Naive thymus-derived CD4-positive, alpha-beta T cell (primary cell): ENCODE measurements at regions not wholly inside any gene's neighbourhood (a gene's known extent, or its start where the extent isn't known, plus 50 kb on each side); places are given as distances from the start of the nearest gene placed in this dataset.

Experiments
- ATAC-seq: fragments of 150-1000 bp; cut with Tn5 transposase; 2 replicates; pipeline ENCODE4 v1.10.0; 2021; ENCODE audit warnings: mild to moderate bottlenecking, moderate library complexity
- CTCF ChIA-PET: fragments of 350-600 bp; sonication (Branson Sonifier 250); formaldehyde crosslinking; loops from one replicate; lab custom pipeline; 2021; ENCODE audit warnings: antibody characterized with exemption; lab: Charles Lee
- POLR2A ChIA-PET: fragments of 350-600 bp; sonication (Branson Sonifier 250); formaldehyde crosslinking; loops from one replicate; lab custom pipeline; 2021; ENCODE audit warnings: antibody characterized with exemption, inconsistent platforms; lab: Charles Lee
- DNase-seq, 9 donors: peaks; one replicate each; pipeline versions ENCODE4 v3.0.0 to v3.0.0-alpha.2; 2020 to 2022; ENCODE audit warnings: mixed read lengths in 1 of 9
- H3K27ac ChIP-seq: one replicate; pipeline ENCODE4 v1.7.0; 2013; ENCODE audit warnings: mild to moderate bottlenecking, low read depth, low read length, moderate library complexity
- H3K27me3 ChIP-seq, 2 donors: one replicate each; pipeline ENCODE4 v1.7.0; 2013; ENCODE audit warnings: low read length in 2 of 2, mild to moderate bottlenecking in 2 of 2, moderate library complexity in 2 of 2; ENCODE audit not compliant: control insufficient read depth in 2 of 2, insufficient read depth in 2 of 2
- H3K36me3 ChIP-seq, 3 experiments: 1 replicate in 2 of 3; 2 replicates in 1 of 3; pipeline ENCODE4 v1.7.0; 2013; ENCODE audit warnings: low read length in 3 of 3, mild to moderate bottlenecking in 3 of 3, moderate library complexity in 1 of 3; ENCODE audit not compliant: insufficient read depth in 3 of 3, control insufficient read depth in 2 of 3
- H3K4me1 ChIP-seq, 2 donors: one replicate each; pipeline ENCODE4 v1.7.0; 2013; ENCODE audit warnings: low read length in 2 of 2, mild to moderate bottlenecking in 2 of 2, moderate library complexity in 1 of 2; ENCODE audit not compliant: control insufficient read depth in 2 of 2, insufficient read depth in 2 of 2
- H3K4me3 ChIP-seq: 2 replicates; pipeline ENCODE4 v1.7.0; 2013; ENCODE audit warnings: mild to moderate bottlenecking, low read length
- H3K9me3 ChIP-seq, 3 experiments: 1 replicate in 2 of 3; 2 replicates in 1 of 3; pipeline ENCODE4 v1.7.0; 2013; ENCODE audit warnings: low read length in 3 of 3; ENCODE audit not compliant: control insufficient read depth in 2 of 3
- H3K27ac Mint-ChIP-seq, 9 donors: one replicate each; pipeline ENCODE4 v1.8.0; 2020 to 2022; ENCODE audit warnings: mixed read lengths in 9 of 9, mild to moderate bottlenecking in 8 of 9, moderate library complexity in 5 of 9, inconsistent platforms in 2 of 9
- H3K27me3 Mint-ChIP-seq, 5 donors: one replicate each; pipeline ENCODE4 v1.8.0; 2021 to 2022; ENCODE audit warnings: mixed read lengths in 5 of 5, mild to moderate bottlenecking in 1 of 5
- H3K36me3 Mint-ChIP-seq, 5 donors: one replicate each; pipeline ENCODE4 v1.8.0; 2020 to 2022; ENCODE audit warnings: mixed read lengths in 5 of 5, mild to moderate bottlenecking in 3 of 5, inconsistent platforms in 1 of 5
- H3K4me1 Mint-ChIP-seq, 7 donors: one replicate each; pipeline ENCODE4 v1.8.0; 2020 to 2022; ENCODE audit warnings: mixed read lengths in 7 of 7, mild to moderate bottlenecking in 3 of 7, inconsistent platforms in 1 of 7
- H3K4me3 Mint-ChIP-seq, 10 donors: one replicate each; pipeline ENCODE4 v1.8.0; 2020 to 2022; ENCODE audit warnings: mild to moderate bottlenecking in 10 of 10, mixed read lengths in 10 of 10, moderate library complexity in 6 of 10, inconsistent platforms in 2 of 10
- H3K9me3 Mint-ChIP-seq, 11 donors: one replicate each; pipeline ENCODE4 v1.8.0; 2020 to 2022; ENCODE audit warnings: mixed read lengths in 11 of 11, mild to moderate bottlenecking in 4 of 11, inconsistent platforms in 1 of 11, moderate library complexity in 1 of 11
- intact Hi-C, 2 donors: fragments of 100-400 bp; cut with micrococcal nuclease; formaldehyde crosslinking; loops; one replicate each; pipeline ENCODE4 v1.15.1; 2023

GRCh38 chr14:96975116-96975515 lies 177.9 kb downstream of the VRK1 start:
- intact Hi-C loops = no loop called here

DNA sequence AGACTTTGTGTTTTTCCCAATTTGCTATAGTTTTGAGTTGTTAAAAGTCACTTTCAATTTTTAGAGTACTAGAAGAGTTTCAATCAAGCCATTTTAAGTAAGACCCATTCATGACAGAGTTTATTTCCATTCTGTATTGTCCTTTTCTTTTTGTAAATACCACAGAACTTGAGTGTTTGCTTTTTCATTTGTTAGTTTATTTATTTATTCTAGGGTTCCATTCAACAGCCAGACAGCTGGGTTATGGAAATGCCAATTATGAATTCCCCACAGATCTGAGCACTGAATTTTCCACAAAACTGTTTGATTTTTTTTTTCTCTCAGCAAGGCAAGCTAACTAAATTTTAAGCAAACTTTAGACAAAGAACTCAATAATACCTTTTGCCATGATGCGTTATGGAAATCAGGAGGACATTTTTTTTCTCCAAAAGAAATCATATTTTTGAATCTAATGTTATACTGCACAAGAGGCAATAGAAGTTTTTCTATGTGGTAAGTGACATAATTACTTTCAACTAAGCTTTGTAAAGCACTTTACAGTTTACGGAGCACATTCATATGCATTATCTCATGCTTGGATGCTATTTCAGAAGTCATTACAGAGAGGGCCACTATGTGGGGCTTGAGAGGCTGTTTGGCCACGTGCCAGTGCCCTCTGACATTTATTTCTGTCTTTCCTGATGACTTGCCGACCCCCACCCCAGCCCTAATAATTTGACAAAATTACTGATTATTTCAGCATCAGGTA lies 181.5 kb downstream of the VRK1 start:
- H3K27me3 ChIP-seq = no peaks in the 10 kb centered on the region
- peak overlapping the region in 1 of 9 donors; percentile 40 for H3K27ac Mint-ChIP-seq
- POLR2A ChIA-PET = interaction anchor here (1.0 kb wide), 1 partner anchor 13 kb away, joined by 3 read pairs; no protein-coding TSS in a partner anchor

More at GRCh38 chr14:96975116-96975515, 177.9 kb downstream of the VRK1 start:
- Mint-ChIP-seq H3K27ac (no peak overlapping the region), H3K4me1 (peaks cover 0 to 6% (median 0%) of the 10 kb centered on the region in 7 donors), H3K36me3 (peaks cover 1 to 16% (median 6%) of the 10 kb centered on the region in 5 donors), H3K9me3 (peaks cover 0 to 47% (median 20%) of the 10 kb centered on the region in 11 donors), H3K4me3 (no peak overlapping the region), H3K27me3 (peaks cover 0 to 18% (median 13%) of the 10 kb centered on the region in 5 donors)
- DNase-seq = no peak
- no peak overlapping the region for H3K4me3 ChIP-seq
- no peaks in the 10 kb centered on the region for H3K4me1 ChIP-seq
- H3K36me3 ChIP-seq = no peaks in the 10 kb centered on the region
- H3K27ac ChIP-seq = no peak overlapping the region
- peaks cover 0 to 18% (median 0%) of the 10 kb centered on the region in 3 experiments for H3K9me3 ChIP-seq
- no peak for ATAC-seq
- ChIA-PET POLR2A (interaction anchor here (1.0 to 2.2 kb wide), 4 partner anchors 9 to 26 kb away, joined by 3 to 8 read pairs (median 3); no protein-coding TSS in a partner anchor), CTCF (no interaction called here)
- H3K27me3 ChIP-seq = no peaks in the 10 kb centered on the region

GRCh38 chr14:96979611-96980074 lies 182.5 kb downstream of the VRK1 start:
- Histone ChIP-seq H3K27ac (no peak overlapping the region), H3K27me3 (no peaks in the 10 kb centered on the region), H3K4me3 (no peak overlapping the region), H3K4me1 (no peaks in the 10 kb centered on the region), H3K36me3 (no peaks in the 10 kb centered on the region), H3K9me3 (peaks cover 0 to 8% (median 0%) of the 10 kb centered on the region in 3 experiments)
- ChIA-PET CTCF (no interaction called here), POLR2A (no interaction called here)
- intact Hi-C loops = no loop called here
- peaks cover 1 to 23% (median 11%) of the 10 kb centered on the region in 5 donors for H3K36me3 Mint-ChIP-seq
- H3K9me3 Mint-ChIP-seq = peaks cover 0 to 26% (median 12%) of the 10 kb centered on the region in 11 donors
- no peak overlapping the region for H3K27ac Mint-ChIP-seq
- peaks cover 0 to 6% (median 0%) of the 10 kb centered on the region in 7 donors for H3K4me1 Mint-ChIP-seq
- no peak for ATAC-seq
- H3K27me3 Mint-ChIP-seq = peaks cover 0 to 21% (median 16%) of the 10 kb centered on the region in 5 donors
- DNase-seq = no peak
- no peak overlapping the region for H3K4me3 Mint-ChIP-seq

More for the DNA sequence above, 181.5 kb downstream of the VRK1 start:
- Histone ChIP-seq H3K36me3 (no peaks in the 10 kb centered on the region), H3K4me1 (no peaks in the 10 kb centered on the region), H3K27ac (no peak overlapping the region), H3K9me3 (peaks cover 0 to 16% (median 0%) of the 10 kb centered on the region in 3 experiments), H3K4me3 (no peak overlapping the region)
- Mint-ChIP-seq H3K4me1 (peaks cover 0 to 6% (median 0%) of the 10 kb centered on the region in 7 donors), H3K9me3 (peaks cover 0 to 32% (median 17%) of the 10 kb centered on the region in 11 donors), H3K27me3 (peaks cover 0 to 21% (median 16%) of the 10 kb centered on the region in 5 donors), H3K4me3 (no peak overlapping the region), H3K36me3 (peaks cover 1 to 20% (median 13%) of the 10 kb centered on the region in 5 donors)
- ATAC-seq = no peak
- CTCF ChIA-PET = no interaction called here
- DNase-seq = no peak
- intact Hi-C loops = no loop called here

DNA sequence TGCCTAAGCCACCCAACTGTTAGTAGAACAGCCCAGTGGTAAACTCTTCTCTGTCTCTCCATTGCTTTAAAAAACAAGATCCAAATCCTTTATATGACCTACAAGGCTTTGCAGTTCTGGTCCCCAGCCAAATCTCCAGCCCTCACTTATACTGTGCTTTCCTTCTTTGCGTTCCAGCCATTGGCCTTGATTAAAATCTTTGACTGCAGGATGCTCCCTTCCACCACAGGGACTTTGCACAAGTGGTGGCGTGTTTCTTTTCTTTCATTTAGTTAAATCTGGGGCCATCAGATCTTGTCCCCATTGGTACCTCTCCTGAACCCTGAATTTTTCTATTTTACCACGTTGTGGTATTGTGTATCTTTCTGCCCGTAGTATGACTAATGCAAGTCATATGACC lies 183.7 kb downstream of the VRK1 start:
- intact Hi-C loops = no loop called here
- DNase-seq (no peak), ATAC-seq (no peak)
- Histone ChIP-seq H3K27ac (no peak overlapping the region), H3K4me3 (no peak overlapping the region), H3K9me3 (no peaks in the 10 kb centered on the region), H3K27me3 (no peaks in the 10 kb centered on the region), H3K4me1 (no peaks in the 10 kb centered on the region), H3K36me3 (no peaks in the 10 kb centered on the region)
- H3K27ac Mint-ChIP-seq = no peak overlapping the region
- peaks cover 0 to 16% (median 9%) of the 10 kb centered on the region in 7 donors for H3K4me1 Mint-ChIP-seq
- ChIA-PET CTCF (no interaction called here), POLR2A (no interaction called here)
- H3K27me3 Mint-ChIP-seq = peaks cover 0 to 24% (median 16%) of the 10 kb centered on the region in 5 donors
- no peak overlapping the region for H3K4me3 Mint-ChIP-seq
- H3K9me3 Mint-ChIP-seq = peaks cover 0 to 14% (median 4%) of the 10 kb centered on the region in 11 donors
- H3K36me3 Mint-ChIP-seq = peaks cover 1 to 23% (median 4%) of the 10 kb centered on the region in 5 donors

- Mint-ChIP-seq H3K9me3 (peaks cover 0 to 14% (median 4%) of the 10 kb centered on the region in 11 donors), H3K4me3 (peak overlapping the region in 8 of 10 donors; percentile 61 to 81 (median 68)), H3K27me3 (peaks cover 0 to 6% (median 0%) of the 10 kb centered on the region in 5 donors), H3K36me3 (peaks cover 0 to 18% (median 4%) of the 10 kb centered on the region in 5 donors), H3K27ac (peak overlapping the region in 7 of 9 donors; percentile 48 to 89 (median 78)), H3K4me1 (peaks cover 3 to 52% (median 39%) of the 10 kb centered on the region in 7 donors)
- Histone ChIP-seq H3K27ac (no peak overlapping the region), H3K27me3 (no peaks in the 10 kb centered on the region), H3K9me3 (no peaks in the 10 kb centered on the region), H3K36me3 (no peaks in the 10 kb centered on the region), H3K4me3 (no peak overlapping the region), H3K4me1 (peaks cover 13 to 21% of the 10 kb centered on the region in 2 donors)
- CTCF ChIA-PET = interaction anchor here (0.7 kb wide), 1 partner anchor 24 kb away, joined by 3 read pairs; no protein-coding TSS in a partner anchor
- intact Hi-C loops = no loop called here
- DNase-seq (no peak), ATAC-seq (no peak)
- POLR2A ChIA-PET = interaction anchor here (0.8 kb wide), 1 partner anchor 1180 kb away, joined by 3 read pairs; no protein-coding TSS in a partner anchor
Measured at GRCh38 chr14:96986256-96987085, 189.3 kb downstream of the VRK1 start.

DNA sequence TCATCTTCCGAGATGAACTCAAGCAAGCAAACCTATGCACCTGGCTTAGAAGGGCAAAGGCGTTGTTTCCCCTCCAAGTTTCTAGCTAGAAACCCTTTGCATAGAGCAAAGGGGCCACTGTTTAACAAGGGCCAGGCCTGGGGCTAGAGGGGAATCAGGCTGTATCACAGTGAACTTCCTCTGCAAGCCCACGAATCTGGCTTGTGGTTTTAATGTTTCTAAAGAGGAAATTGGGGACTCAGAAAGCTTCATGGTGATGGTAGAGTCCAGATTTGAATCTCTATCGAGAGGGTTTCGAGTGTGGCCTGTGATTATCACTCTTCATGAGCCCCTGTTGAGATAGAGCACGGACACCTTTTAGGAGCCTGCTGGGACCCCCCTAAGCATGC lies 189.9 kb downstream of the VRK1 start:
- H3K27ac ChIP-seq = peak overlapping the region; percentile 28
- no peaks in the 10 kb centered on the region for H3K9me3 ChIP-seq
- H3K4me3 Mint-ChIP-seq = peak overlapping the region in 9 of 10 donors; percentile 8 to 81 (median 65)
- intact Hi-C loops = no loop called here
- DNase-seq (peak in 3 of 9 donors; percentile 7 to 21 (median 20)), ATAC-seq (no peak)
- H3K4me1 ChIP-seq = peaks cover 13 to 21% of the 10 kb centered on the region in 2 donors
- peaks cover 0 to 6% (median 0%) of the 10 kb centered on the region in 5 donors for H3K27me3 Mint-ChIP-seq
- ChIA-PET CTCF (no interaction called here), POLR2A (interaction anchor here (0.7 to 0.8 kb wide), 2 partner anchors 21 to 1179 kb away, joined by 3 read pairs; no protein-coding TSS in a partner anchor)
- H3K36me3 ChIP-seq = no peaks in the 10 kb centered on the region
- H3K4me1 Mint-ChIP-seq = peaks cover 3 to 52% (median 40%) of the 10 kb centered on the region in 7 donors
- no peaks in the 10 kb centered on the region for H3K27me3 ChIP-seq
- H3K9me3 Mint-ChIP-seq = peaks cover 0 to 17% (median 4%) of the 10 kb centered on the region in 11 donors
- no peak overlapping the region for H3K4me3 ChIP-seq
- H3K27ac Mint-ChIP-seq = peak overlapping the region in 8 of 9 donors; percentile 48 to 89 (median 80)
- H3K36me3 Mint-ChIP-seq = peaks cover 0 to 18% (median 4%) of the 10 kb centered on the region in 5 donors
